Keratinocyte (primary cell): ENCODE measurements at regions not wholly inside any gene's neighbourhood (a gene's known extent, or its start where the extent isn't known, plus 50 kb on each side); places are given as distances from the start of the nearest gene placed in this dataset.

Source experiments
- DNase-seq: peaks from one replicate; pipeline ENCODE4 v3.0.0-alpha.2; 2011; ENCODE audit warnings: low read depth, missing footprints, low spot score
- FAIRE-seq: peaks from 2 replicates; lab custom pipeline; 2011; peaks lifted over from hg19 to GRCh38; lab: Jason Lieb, UNC
- H2AFZ ChIP-seq: 2 replicates; pipeline ENCODE4 v1.6.0; 2012; ENCODE audit warnings: low read length, control low read depth, inconsistent platforms; ENCODE audit not compliant: control insufficient read depth
- H3K27ac ChIP-seq: 2 replicates; pipeline ENCODE4 v1.5.1; 2011; ENCODE audit warnings: low read length; ENCODE audit not compliant: control insufficient read depth, insufficient read depth
- H3K27me3 ChIP-seq: 3 replicates; pipeline ENCODE4 v1.6.0; 2011; ENCODE audit warnings: low read length; ENCODE audit not compliant: control insufficient read depth, insufficient read depth; ENCODE audit errors: extremely low read depth
- H3K36me3 ChIP-seq, 2 experiments: 2 replicates in 1 of 2; 3 replicates in 1 of 2; pipeline ENCODE4 v1.5.1; 2011; ENCODE audit warnings: low read length in 2 of 2, mild to moderate bottlenecking in 1 of 2; ENCODE audit not compliant: control insufficient read depth in 2 of 2, insufficient read depth in 2 of 2; ENCODE audit errors: extremely low read depth in 1 of 2
- H3K4me1 ChIP-seq: 3 replicates; pipeline ENCODE4 v1.5.1; 2011; ENCODE audit warnings: low read length; ENCODE audit not compliant: control insufficient read depth, insufficient read depth; ENCODE audit errors: extremely low read depth
- H3K4me2 ChIP-seq: 3 replicates; pipeline ENCODE4 v1.6.0; 2011; ENCODE audit warnings: low read depth, low read length; ENCODE audit not compliant: control insufficient read depth, insufficient read depth; ENCODE audit errors: extremely low read depth
- H3K4me3 ChIP-seq, 3 experiments: fragments of 200-600 bp in 1 of 3; sonication (generic) in 1 of 3; 2 replicates in 2 of 3; 3 replicates in 1 of 3; pipeline ENCODE4 v1.5.1; 2011 to 2016; ENCODE audit warnings: low read length in 3 of 3, mild to moderate bottlenecking in 3 of 3, control low read depth in 2 of 3, inconsistent platforms in 1 of 3, low read depth in 1 of 3, mixed read lengths in 1 of 3, mixed run types in 1 of 3, moderate library complexity in 1 of 3; ENCODE audit not compliant: control insufficient read depth in 2 of 3, insufficient read depth in 2 of 3; ENCODE audit errors: extremely low read depth in 1 of 3
- H3K79me2 ChIP-seq: 2 replicates; pipeline ENCODE4 v1.6.0; 2012; ENCODE audit warnings: low read length; ENCODE audit not compliant: control insufficient read depth, insufficient read depth
- H3K9ac ChIP-seq: 3 replicates; pipeline ENCODE4 v1.6.0; 2011; ENCODE audit warnings: low read length; ENCODE audit not compliant: control insufficient read depth, insufficient read depth; ENCODE audit errors: extremely low read depth
- H3K9me1 ChIP-seq: 3 replicates; pipeline ENCODE4 v1.6.0; 2011; ENCODE audit warnings: low read length; ENCODE audit not compliant: control insufficient read depth, insufficient read depth; ENCODE audit errors: extremely low read depth
- H3K9me3 ChIP-seq: 2 replicates; pipeline ENCODE4 v1.5.1; 2012; ENCODE audit warnings: low read depth, low read length; ENCODE audit not compliant: control insufficient read depth
- H4K20me1 ChIP-seq: 3 replicates; pipeline ENCODE4 v1.6.0; 2011; ENCODE audit warnings: low read length; ENCODE audit not compliant: control insufficient read depth, insufficient read depth; ENCODE audit errors: extremely low read depth
- EZH2 ChIP-seq: IDR thresholded peaks from one replicate; pipeline ENCODE4 v1.6.1; 2012; ENCODE audit warnings: inconsistent platforms, mild to moderate bottlenecking, low read length, moderate library complexity
- dilution Hi-C: fragments of 300-500 bp; cut with MboI; formaldehyde crosslinking; loops from one replicate; pipeline ENCODE4 v1.7.0; 2020; ENCODE audit warnings: low sequenced_read_pairs; ENCODE audit not compliant: extremely low pct_ligation_motif_present
- TF ChIP-seq, protein P1 (sequence below), 3 experiments: IDR thresholded peaks in 1 of 3; conservative IDR thresholded peaks in 1 of 3; optimal IDR thresholded peaks in 1 of 3; 2 replicates in 2 of 3; 3 replicates in 1 of 3; pipeline versions ENCODE3 to v1.5.1; 2011; ENCODE audit warnings: low read length in 3 of 3, mild to moderate bottlenecking in 3 of 3, moderate library complexity in 2 of 3, control low read depth in 1 of 3, inconsistent platforms in 1 of 3; ENCODE audit not compliant: insufficient read depth in 2 of 3; ENCODE audit errors: extremely low read depth in 1 of 3

DNA sequence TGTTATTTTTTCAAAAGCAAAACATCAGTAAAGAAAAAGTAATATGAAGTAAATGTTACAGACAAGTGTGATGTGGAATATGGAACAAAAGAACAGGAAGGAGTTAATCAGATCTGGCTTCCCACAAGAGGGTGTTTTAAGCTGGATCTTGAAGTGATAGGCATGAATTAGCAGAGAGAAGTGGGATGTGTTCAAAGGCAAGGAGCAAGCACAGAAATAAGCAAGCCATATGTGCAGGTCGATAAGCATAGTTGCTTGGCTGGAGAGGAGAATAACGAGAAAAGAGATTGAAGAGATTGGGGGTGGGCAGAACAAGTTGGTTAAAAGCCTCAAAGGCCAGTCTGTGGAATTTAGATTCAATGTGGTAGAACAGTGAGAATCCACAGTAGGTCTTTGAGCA, 60.9 kb upstream of the PRPS1 start:
- Histone ChIP-seq H3K27me3 (peaks cover 3% of the 10 kb centered on the region), H3K9me3 (peaks cover 3% of the 10 kb centered on the region), H3K4me3 (no peak overlapping the region), H3K4me1 (no peaks in the 10 kb centered on the region), H3K4me2 (no peak overlapping the region), H3K79me2 (no peaks in the 10 kb centered on the region), H4K20me1 (no peaks in the 10 kb centered on the region), H3K9ac (no peak overlapping the region), H3K36me3 (no peaks in the 10 kb centered on the region), H3K27ac (no peak overlapping the region), H3K9me1 (no peaks in the 10 kb centered on the region), H2AFZ (no peak overlapping the region)
- dilution Hi-C loops, result loop anchor here (5.0 kb wide), 1 partner anchor 75 kb away; no protein-coding TSS in a partner anchor
- DNase-seq (no peak), FAIRE-seq (no peak)
- TF ChIP-seq, protein P1, sequence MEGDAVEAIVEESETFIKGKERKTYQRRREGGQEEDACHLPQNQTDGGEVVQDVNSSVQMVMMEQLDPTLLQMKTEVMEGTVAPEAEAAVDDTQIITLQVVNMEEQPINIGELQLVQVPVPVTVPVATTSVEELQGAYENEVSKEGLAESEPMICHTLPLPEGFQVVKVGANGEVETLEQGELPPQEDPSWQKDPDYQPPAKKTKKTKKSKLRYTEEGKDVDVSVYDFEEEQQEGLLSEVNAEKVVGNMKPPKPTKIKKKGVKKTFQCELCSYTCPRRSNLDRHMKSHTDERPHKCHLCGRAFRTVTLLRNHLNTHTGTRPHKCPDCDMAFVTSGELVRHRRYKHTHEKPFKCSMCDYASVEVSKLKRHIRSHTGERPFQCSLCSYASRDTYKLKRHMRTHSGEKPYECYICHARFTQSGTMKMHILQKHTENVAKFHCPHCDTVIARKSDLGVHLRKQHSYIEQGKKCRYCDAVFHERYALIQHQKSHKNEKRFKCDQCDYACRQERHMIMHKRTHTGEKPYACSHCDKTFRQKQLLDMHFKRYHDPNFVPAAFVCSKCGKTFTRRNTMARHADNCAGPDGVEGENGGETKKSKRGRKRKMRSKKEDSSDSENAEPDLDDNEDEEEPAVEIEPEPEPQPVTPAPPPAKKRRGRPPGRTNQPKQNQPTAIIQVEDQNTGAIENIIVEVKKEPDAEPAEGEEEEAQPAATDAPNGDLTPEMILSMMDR (optimal IDR thresholded peaks at IDR 0.05 in 1 of 3, IDR thresholded peaks at IDR 0.05 in 1 of 3, conservative IDR thresholded peaks at IDR 0.05 in 1 of 3; ENCODE audit: extremely low read depth in 1 of 3, insufficient read depth in 2 of 3, low read length in 3 of 3), result no peak
- no peak for TF ChIP-seq EZH2

DNA sequence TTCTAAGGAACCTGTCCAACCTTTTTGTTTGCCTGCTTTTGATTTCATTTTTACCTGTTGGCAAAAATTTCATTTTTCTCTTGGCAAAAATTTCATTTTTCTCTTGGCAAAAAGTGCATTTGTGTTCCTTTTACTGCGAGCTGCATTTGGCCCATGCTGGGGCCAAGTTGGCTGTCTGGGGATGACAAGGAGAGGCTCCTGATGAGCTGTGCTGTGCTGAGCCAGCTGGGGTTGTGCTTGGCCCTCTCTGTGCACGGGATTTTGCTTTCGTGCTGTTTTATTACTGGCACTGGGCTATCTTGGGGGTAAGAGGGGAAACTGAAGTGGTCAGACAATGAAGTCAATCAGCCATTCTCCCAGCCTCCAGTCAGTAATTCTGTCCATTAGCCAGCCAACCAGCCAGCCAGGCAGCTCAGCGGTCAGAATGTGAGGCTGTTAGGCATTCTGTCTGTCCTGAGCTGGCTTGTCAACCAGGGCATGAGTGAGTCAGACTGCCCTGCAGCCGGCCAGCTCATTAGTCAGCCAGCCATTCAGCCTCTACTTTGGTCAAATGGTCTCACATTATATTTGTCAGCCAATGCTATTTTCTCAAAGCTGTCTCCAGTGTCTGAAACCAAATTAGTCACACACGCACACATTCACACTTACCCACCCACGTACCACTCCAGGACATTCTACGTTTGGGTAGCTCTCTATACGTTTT, 56.9 kb upstream of the PRPS1 start:
- Histone ChIP-seq H3K9me3 (peaks cover 3% of the 10 kb centered on the region), H4K20me1 (no peaks in the 10 kb centered on the region), H2AFZ (no peak overlapping the region), H3K4me3 (no peak overlapping the region), H3K4me1 (peaks cover 4% of the 10 kb centered on the region), H3K79me2 (no peaks in the 10 kb centered on the region), H3K27me3 (no peaks in the 10 kb centered on the region), H3K36me3 (no peaks in the 10 kb centered on the region), H3K27ac (no peak overlapping the region), H3K9ac (no peak overlapping the region), H3K4me2 (no peak overlapping the region), H3K9me1 (no peaks in the 10 kb centered on the region)
- FAIRE-seq, result no peak
- DNase-seq, result peak; percentile 1
- dilution Hi-C loops, result no loop called here
- TF ChIP-seq, protein P1 (optimal IDR thresholded peaks at IDR 0.05 in 1 of 3, IDR thresholded peaks at IDR 0.05 in 1 of 3, conservative IDR thresholded peaks at IDR 0.05 in 1 of 3; ENCODE audit: extremely low read depth in 1 of 3, insufficient read depth in 2 of 3, low read length in 3 of 3), result no peak
- no peak for TF ChIP-seq EZH2
